PC-3 (cell line): ENCODE measurements at regions not wholly inside any gene's neighbourhood (a gene's known extent, or its start where the extent isn't known, plus 50 kb on each side); places are given as distances from the start of the nearest gene placed in this dataset.
"Not testable (repeated sequence)": the region's sequence is repeated elsewhere in the genome, so short reads cannot be mapped to it uniquely, and the experiment has no call there.

Source experiments
- ATAC-seq: fragments of 200-7000 bp; cut with Tn5 transposase; 2 replicates; pipeline ENCODE4 v1.9.1; 2020; ENCODE audit warnings: mild to moderate bottlenecking, moderate library complexity
- BruUV-seq: library from RNA; stranded (reverse); fragments of 400-500 nt; replicated peaks from 2 replicates; lab custom pipeline; 2021; lab: Mats Ljungman, UMichigan
- CTCF ChIA-PET: fragments of 300-600 bp; sonication (Branson Sonifier 250); formaldehyde crosslinking; loops from one replicate; lab custom pipeline; 2022; ENCODE audit warnings: antibody characterized with exemption; lab: Charles Lee
- POLR2A ChIA-PET: fragments of 300-600 bp; sonication (Branson Sonifier 250); formaldehyde crosslinking; loops from one replicate; lab custom pipeline; 2022; ENCODE audit warnings: antibody characterized with exemption; ENCODE audit not compliant: unreplicated experiment; lab: Charles Lee
- DNase-seq: peaks from one replicate; pipeline ENCODE4 v3.0.0-alpha.2; 2015
- H2AFZ ChIP-seq: fragments of 300-600 bp; sonication (generic); 2 replicates; pipeline ENCODE4 v1.6.0; 2016; ENCODE audit warnings: antibody characterized with exemption, low read length
- H3F3A ChIP-seq: fragments of 300-600 bp; sonication (generic); one replicate; pipeline ENCODE4 v1.6.0; 2017; ENCODE audit warnings: antibody characterized with exemption, low read length, control low read depth, mild to moderate bottlenecking; ENCODE audit not compliant: unreplicated experiment
- H3K27ac ChIP-seq: fragments of 300-600 bp; sonication (generic); 2 replicates; pipeline ENCODE4 v1.5.1; 2016; ENCODE audit warnings: mild to moderate bottlenecking, low read length
- H3K27me3 ChIP-seq: fragments of 300-600 bp; sonication (generic); 2 replicates; pipeline ENCODE4 v1.6.1; 2016; ENCODE audit warnings: low read length, mixed read lengths
- H3K36me3 ChIP-seq: fragments of 300-600 bp; sonication (generic); 2 replicates; pipeline ENCODE4 v1.6.1; 2016; ENCODE audit warnings: low read depth, mixed run types, low read length, mixed read lengths
- H3K4me1 ChIP-seq: fragments of 300-600 bp; sonication (generic); 2 replicates; pipeline ENCODE4 v1.5.1; 2016; ENCODE audit warnings: low read length; ENCODE audit not compliant: insufficient read depth
- H3K4me2 ChIP-seq: fragments of 300-600 bp; sonication (generic); 2 replicates; pipeline ENCODE4 v1.6.0; 2016; ENCODE audit warnings: low read length
- H3K4me3 ChIP-seq: fragments of 300-600 bp; sonication (generic); 2 replicates; pipeline ENCODE4 v1.5.1; 2016; ENCODE audit warnings: mild to moderate bottlenecking, low read length, mixed read lengths
- H3K79me2 ChIP-seq: fragments of 300-600 bp; sonication (generic); 2 replicates; pipeline ENCODE4 v1.6.1; 2017; ENCODE audit warnings: low read length, mixed read lengths
- H3K9ac ChIP-seq: fragments of 300-600 bp; sonication (generic); 2 replicates; pipeline ENCODE4 v1.6.0; 2016; ENCODE audit warnings: mild to moderate bottlenecking, low read length
- H3K9me2 ChIP-seq: fragments of 300-600 bp; sonication (generic); replicated peaks from 2 replicates; pipeline ENCODE4 v1.6.1; 2016; ENCODE audit warnings: mixed run types, low read length, mixed read lengths
- H3K9me3 ChIP-seq: fragments of 300-600 bp; sonication (generic); 2 replicates; pipeline ENCODE4 v1.6.1; 2016; ENCODE audit warnings: low read length, mixed read lengths
- H4K20me1 ChIP-seq: fragments of 300-600 bp; sonication (generic); 2 replicates; pipeline ENCODE4 v1.6.1; 2016; ENCODE audit warnings: low read length, mixed read lengths
- CTCF ChIP-seq: fragments of 300-600 bp; sonication (generic); conservative IDR thresholded peaks from 2 replicates; pipeline ENCODE4 v1.5.1; 2017; ENCODE audit warnings: antibody characterized with exemption, low read depth, mild to moderate bottlenecking, low read length
- EZH2 ChIP-seq: fragments of 300-600 bp; sonication (generic); IDR thresholded peaks from one replicate; pipeline ENCODE4 v1.6.1; 2017; ENCODE audit warnings: antibody characterized with exemption, mild to moderate bottlenecking, low read length; ENCODE audit not compliant: unreplicated experiment
- EZH2phosphoT487 ChIP-seq: fragments of 300-600 bp; sonication (generic); IDR thresholded peaks from 2 replicates; pipeline ENCODE4 v1.6.1; 2018; ENCODE audit warnings: mild to moderate bottlenecking, antibody characterized with exemption, low read length, borderline replicate concordance
- intact Hi-C: fragments of 100-400 bp; cut with micrococcal nuclease; formaldehyde crosslinking; loops from 2 replicates; pipeline ENCODE4 v1.9.0; 2023

- H3K9me3 ChIP-seq, result no peaks in the 10 kb centered on the region
- H3F3A ChIP-seq, result no peaks in the 10 kb centered on the region
- no peaks in the 10 kb centered on the region for H3K4me1 ChIP-seq
- H3K4me3 ChIP-seq, result no peak overlapping the region
- ChIA-PET CTCF (no interaction called here), POLR2A (no interaction called here)
- no peaks in the 10 kb centered on the region for H3K36me3 ChIP-seq
- H3K27ac ChIP-seq, result no peak overlapping the region
- no peak overlapping the region for H2AFZ ChIP-seq
- no peak for DNase-seq
- intact Hi-C loops, result no loop called here
- no peak overlapping the region for H3K9ac ChIP-seq
- ATAC-seq, result no peak
- no peaks in the 10 kb centered on the region for H3K79me2 ChIP-seq
- H3K4me2 ChIP-seq, result no peak overlapping the region
- H3K27me3 ChIP-seq, result no peaks in the 10 kb centered on the region
- no peaks in the 10 kb centered on the region for H4K20me1 ChIP-seq
- H3K9me2 ChIP-seq, result no peaks in the 10 kb centered on the region
- no TSS peak for BruUV-seq
- TF ChIP-seq EZH2phosphoT487 (no peak), EZH2 (no peak), CTCF (no peak)
Observed at GRCh38 chr13:62162860-62163259, 747.2 kb upstream of the PCDH20 start.

GRCh38 chr13:62158520-62158919, 742.9 kb upstream of the PCDH20 start:
- DNase-seq, result no peak
- CTCF ChIA-PET, result no interaction called here
- no peaks in the 10 kb centered on the region for H3K9me2 ChIP-seq

GRCh38 chr13:62151724-62152123, 736.1 kb upstream of the PCDH20 start:
- DNase-seq, H3K4me3 ChIP-seq, H4K20me1 ChIP-seq, H3K9me2 ChIP-seq, H3K4me1 ChIP-seq, BruUV-seq, POLR2A ChIA-PET, ATAC-seq, H3K27me3 ChIP-seq, H3F3A ChIP-seq, H3K4me2 ChIP-seq, H3K36me3 ChIP-seq, H3K79me2 ChIP-seq, H2AFZ ChIP-seq, H3K9ac ChIP-seq, intact Hi-C loops, H3K27ac ChIP-seq, H3K9me3 ChIP-seq, CTCF ChIA-PET: not testable (repeated sequence)

More at GRCh38 chr13:62158520-62158919, 742.9 kb upstream of the PCDH20 start:
- Histone ChIP-seq H3K4me3 (no peak overlapping the region), H3K4me1 (no peaks in the 10 kb centered on the region), H4K20me1 (no peaks in the 10 kb centered on the region), H3K9ac (no peak overlapping the region), H3K27ac (no peak overlapping the region), H3K27me3 (no peaks in the 10 kb centered on the region), H2AFZ (no peak overlapping the region), H3F3A (no peaks in the 10 kb centered on the region), H3K9me3 (no peaks in the 10 kb centered on the region), H3K4me2 (no peak overlapping the region), H3K79me2 (no peaks in the 10 kb centered on the region), H3K36me3 (no peaks in the 10 kb centered on the region)
- no TSS peak for BruUV-seq
- TF ChIP-seq EZH2, result no peak
- TF ChIP-seq CTCF, result no peak
- TF ChIP-seq EZH2phosphoT487, result no peak
- intact Hi-C loops, result no loop called here
- POLR2A ChIA-PET, result no interaction called here
- no peak for ATAC-seq
